BLaER1 (cell line): ENCODE measurements at regions not wholly inside any gene's neighbourhood (a gene's known extent, or its start where the extent isn't known, plus 50 kb on each side); places are given as distances from the start of the nearest gene placed in this dataset.

Source experiments
- H3K27ac ChIP-seq: shearing (Covaris generic); formaldehyde crosslinking; 2 replicates; pipeline ENCODE4 v1.8.1; 2022
- H3K27me3 ChIP-seq: shearing (Covaris generic); formaldehyde crosslinking; 2 replicates; pipeline ENCODE4 v1.8.1; 2022
- H3K36me3 ChIP-seq: shearing (Covaris generic); formaldehyde crosslinking; 2 replicates; pipeline ENCODE4 v1.8.1; 2022
- H3K4me1 ChIP-seq: shearing (Covaris generic); formaldehyde crosslinking; 2 replicates; pipeline ENCODE4 v1.8.1; 2022
- H3K4me2 ChIP-seq: shearing (Covaris generic); formaldehyde crosslinking; 2 replicates; pipeline ENCODE4 v1.8.1; 2022
- H3K4me3 ChIP-seq: shearing (Covaris generic); formaldehyde crosslinking; 2 replicates; pipeline ENCODE4 v1.8.1; 2022
- H3K9ac ChIP-seq: shearing (Covaris generic); formaldehyde crosslinking; 2 replicates; pipeline ENCODE4 v1.8.1; 2022
- H3K9me3 ChIP-seq: shearing (Covaris generic); formaldehyde crosslinking; 2 replicates; pipeline ENCODE4 v1.8.1; 2022
- H4K20me1 ChIP-seq: shearing (Covaris generic); formaldehyde crosslinking; 2 replicates; pipeline ENCODE4 v1.8.1; 2022
- Cebpa-rat ChIP-seq: shearing (Covaris generic); IDR thresholded peaks from 2 replicates; pipeline ENCODE4 v1.8.1; 2022

- no peak overlapping the region for H3K4me3 ChIP-seq
- no peaks in the 10 kb centered on the region for H4K20me1 ChIP-seq
- H3K27ac ChIP-seq: no peak overlapping the region
- no peaks in the 10 kb centered on the region for H3K36me3 ChIP-seq
- no peaks in the 10 kb centered on the region for H3K27me3 ChIP-seq
- no peaks in the 10 kb centered on the region for H3K9me3 ChIP-seq
- H3K4me1 ChIP-seq: peaks cover 7% of the 10 kb centered on the region
- H3K4me2 ChIP-seq: no peak overlapping the region
- no peak for TF ChIP-seq Cebpa-rat
- no peak overlapping the region for H3K9ac ChIP-seq
These were observed 98.4 kb downstream of the PCDH7 start for GRCh38 chr4:30818541-30818940.

GRCh38 chr4:30821275-30821674 lies 101.1 kb downstream of the PCDH7 start:
- no peak overlapping the region for H3K4me3 ChIP-seq
- H3K36me3 ChIP-seq: no peaks in the 10 kb centered on the region
- no peaks in the 10 kb centered on the region for H4K20me1 ChIP-seq
- H3K4me2 ChIP-seq: no peak overlapping the region
- H3K9ac ChIP-seq: no peak overlapping the region
- H3K9me3 ChIP-seq: no peaks in the 10 kb centered on the region
- peaks cover 7% of the 10 kb centered on the region for H3K4me1 ChIP-seq
- TF ChIP-seq Cebpa-rat: no peak
- no peak overlapping the region for H3K27ac ChIP-seq
- no peaks in the 10 kb centered on the region for H3K27me3 ChIP-seq

GRCh38 chr4:30821859-30822612 lies 101.9 kb downstream of the PCDH7 start:
- H4K20me1 ChIP-seq: no peaks in the 10 kb centered on the region
- no peak overlapping the region for H3K4me2 ChIP-seq
- H3K36me3 ChIP-seq: no peaks in the 10 kb centered on the region
- no peak overlapping the region for H3K27ac ChIP-seq
- no peak for TF ChIP-seq Cebpa-rat
- no peaks in the 10 kb centered on the region for H3K9me3 ChIP-seq
- H3K4me3 ChIP-seq: no peak overlapping the region
- no peak overlapping the region for H3K9ac ChIP-seq
- H3K4me1 ChIP-seq: peaks cover 7% of the 10 kb centered on the region
- H3K27me3 ChIP-seq: no peaks in the 10 kb centered on the region

- H3K9me3 ChIP-seq: no peaks in the 10 kb centered on the region
- H3K9ac ChIP-seq: no peak overlapping the region
- H3K4me2 ChIP-seq: no peak overlapping the region
- no peaks in the 10 kb centered on the region for H3K36me3 ChIP-seq
- H3K4me3 ChIP-seq: no peak overlapping the region
- no peak overlapping the region for H3K27ac ChIP-seq
- H3K27me3 ChIP-seq: no peaks in the 10 kb centered on the region
- no peaks in the 10 kb centered on the region for H3K4me1 ChIP-seq
- H4K20me1 ChIP-seq: no peaks in the 10 kb centered on the region
- no peak for TF ChIP-seq Cebpa-rat
These were observed 102.9 kb downstream of the PCDH7 start for GRCh38 chr4:30822911-30823551.

- Histone ChIP-seq H4K20me1 (no peaks in the 10 kb centered on the region), H3K4me1 (no peaks in the 10 kb centered on the region), H3K27ac (no peak overlapping the region), H3K4me3 (no peak overlapping the region), H3K4me2 (no peak overlapping the region), H3K36me3 (no peaks in the 10 kb centered on the region), H3K9me3 (no peaks in the 10 kb centered on the region), H3K9ac (no peak overlapping the region), H3K27me3 (no peaks in the 10 kb centered on the region)
- no peak for TF ChIP-seq Cebpa-rat
These were observed 105.0 kb downstream of the PCDH7 start for GRCh38 chr4:30825008-30825770.

- Histone ChIP-seq H3K4me2 (no peak overlapping the region), H3K4me1 (no peaks in the 10 kb centered on the region), H3K4me3 (no peak overlapping the region), H3K27ac (no peak overlapping the region), H3K27me3 (no peaks in the 10 kb centered on the region), H3K9ac (no peak overlapping the region), H3K36me3 (no peaks in the 10 kb centered on the region), H4K20me1 (no peaks in the 10 kb centered on the region), H3K9me3 (no peaks in the 10 kb centered on the region)
- no peak for TF ChIP-seq Cebpa-rat
These were observed 108.2 kb downstream of the PCDH7 start for GRCh38 chr4:30828264-30828926.

- no peak overlapping the region for H3K9ac ChIP-seq
- H3K27me3 ChIP-seq: no peaks in the 10 kb centered on the region
- H3K27ac ChIP-seq: no peak overlapping the region
- no peaks in the 10 kb centered on the region for H4K20me1 ChIP-seq
- H3K36me3 ChIP-seq: no peaks in the 10 kb centered on the region
- no peak overlapping the region for H3K4me2 ChIP-seq
- H3K4me1 ChIP-seq: no peaks in the 10 kb centered on the region
- H3K9me3 ChIP-seq: no peaks in the 10 kb centered on the region
- no peak for TF ChIP-seq Cebpa-rat
- no peak overlapping the region for H3K4me3 ChIP-seq
These were observed 112.5 kb downstream of the PCDH7 start for GRCh38 chr4:30832639-30833038.

- no peak overlapping the region for H3K27ac ChIP-seq
- no peaks in the 10 kb centered on the region for H3K9me3 ChIP-seq
- no peak for TF ChIP-seq Cebpa-rat
- H3K9ac ChIP-seq: no peak overlapping the region
- no peaks in the 10 kb centered on the region for H3K36me3 ChIP-seq
- no peaks in the 10 kb centered on the region for H3K27me3 ChIP-seq
- H3K4me1 ChIP-seq: no peaks in the 10 kb centered on the region
- H3K4me2 ChIP-seq: no peak overlapping the region
- H3K4me3 ChIP-seq: no peak overlapping the region
- H4K20me1 ChIP-seq: no peaks in the 10 kb centered on the region
These were observed 113.0 kb downstream of the PCDH7 start for GRCh38 chr4:30833206-30833605.

GRCh38 chr4:30835044-30835443 lies 114.9 kb downstream of the PCDH7 start:
- no peak for TF ChIP-seq Cebpa-rat
- H3K4me1 ChIP-seq: no peaks in the 10 kb centered on the region; the same call in 1 of the 2 replicates
- H3K9ac ChIP-seq: no peak overlapping the region
- H3K4me3 ChIP-seq: no peak overlapping the region
- no peaks in the 10 kb centered on the region for H3K9me3 ChIP-seq
- no peaks in the 10 kb centered on the region for H3K36me3 ChIP-seq
- H3K27me3 ChIP-seq: no peaks in the 10 kb centered on the region
- H3K27ac ChIP-seq: no peak overlapping the region
- H3K4me2 ChIP-seq: no peak overlapping the region
- no peaks in the 10 kb centered on the region for H4K20me1 ChIP-seq
